HEK293 (cell line): ENCODE measurements at regions not wholly inside any gene's neighbourhood (a gene's known extent, or its start where the extent isn't known, plus 50 kb on each side); places are given as distances from the start of the nearest gene placed in this dataset.

ENCODE experiments used
- CTCF ChIA-PET: fragments of 350-600 bp; formaldehyde crosslinking; extraction: SDS; loops from one replicate; lab custom pipeline; 2021; ENCODE audit warnings: antibody characterized with exemption; lab: Yijun Ruan, JAX
- POLR2A ChIA-PET: fragments of 300-600 bp; formaldehyde crosslinking; extraction: SDS; loops from one replicate; lab custom pipeline; 2020; ENCODE audit warnings: antibody characterized with exemption, inconsistent platforms; lab: Yijun Ruan, JAX
- H3K27ac ChIP-seq: fragments of 200-500 bp; sonication (Bioruptor generic); 2 replicates; pipeline ENCODE4 v1.5.1; 2014; ENCODE audit warnings: low read depth, low read length, control low read depth, inconsistent platforms; ENCODE audit errors: extremely low read depth
- H3K36me3 ChIP-seq, 2 experiments: fragments of 200-500 bp in 1 of 2; sonication (Bioruptor generic) in 1 of 2; 1 replicate in 1 of 2; 2 replicates in 1 of 2; pipeline ENCODE4 v1.5.1; 2014 to 2017; ENCODE audit warnings: inconsistent platforms in 2 of 2, low read length in 2 of 2; ENCODE audit not compliant: control insufficient read depth in 2 of 2, insufficient read depth in 1 of 2
- H3K4me1 ChIP-seq: fragments of 200-500 bp; sonication (Bioruptor generic); 2 replicates; pipeline ENCODE4 v1.5.1; 2014; ENCODE audit warnings: mild to moderate bottlenecking, low read length, inconsistent platforms; ENCODE audit not compliant: control insufficient read depth, insufficient read depth
- H3K4me3 ChIP-seq: 2 replicates; pipeline ENCODE4 v1.5.1; 2011; ENCODE audit warnings: low read depth, mild to moderate bottlenecking, control low read depth, low read length, moderate library complexity
- H3K9me3 ChIP-seq: fragments of 200-500 bp; sonication (Bioruptor generic); 2 replicates; pipeline ENCODE4 v1.5.1; 2014; ENCODE audit warnings: low read depth, low read length, inconsistent platforms; ENCODE audit not compliant: control insufficient read depth, insufficient read depth
- GFI1B ChIP-seq: fragments of 450-650 bp; formaldehyde crosslinking; IDR thresholded peaks from 2 replicates; pipeline ENCODE4 v1.5.1; 2016; ENCODE audit warnings: missing biosample characterization, missing genetic modification characterization
- SCRT1 ChIP-seq: fragments of 450-650 bp; formaldehyde crosslinking; IDR thresholded peaks from 2 replicates; pipeline ENCODE4 v1.5.1; 2016; ENCODE audit warnings: missing biosample characterization, missing genetic modification characterization, borderline replicate concordance
- SP3 ChIP-seq: fragments of 450-650 bp; formaldehyde crosslinking; IDR thresholded peaks from 2 replicates; pipeline ENCODE4 v1.5.1; 2016; ENCODE audit warnings: missing biosample characterization, missing genetic modification characterization
- YY2 ChIP-seq: fragments of 450-650 bp; formaldehyde crosslinking; IDR thresholded peaks from 2 replicates; pipeline ENCODE4 v1.5.1; 2016; ENCODE audit warnings: missing biosample characterization, missing genetic modification characterization
- ZBTB17 ChIP-seq: fragments of 450-650 bp; formaldehyde crosslinking; IDR thresholded peaks from 2 replicates; pipeline ENCODE4 v1.5.1; 2016; ENCODE audit warnings: missing biosample characterization, missing genetic modification characterization
- ZBTB7A ChIP-seq: fragments of 450-650 bp; formaldehyde crosslinking; IDR thresholded peaks from 2 replicates; pipeline ENCODE4 v1.5.1; 2016; ENCODE audit warnings: low read depth, missing biosample characterization, missing genetic modification characterization
- ZEB2 ChIP-seq: fragments of 450-650 bp; formaldehyde crosslinking; IDR thresholded peaks from 2 replicates; pipeline ENCODE4 v1.5.1; 2016; ENCODE audit warnings: missing biosample characterization, missing genetic modification characterization
- ZNF19 ChIP-seq: fragments of 450-650 bp; formaldehyde crosslinking; IDR thresholded peaks from 2 replicates; pipeline ENCODE4; 2016; ENCODE audit warnings: missing biosample characterization, missing genetic modification characterization, low read depth
- ZNF202 ChIP-seq: fragments of 450-650 bp; formaldehyde crosslinking; IDR thresholded peaks from 2 replicates; pipeline ENCODE4 v1.5.1; 2016; ENCODE audit warnings: missing biosample characterization, missing genetic modification characterization, borderline replicate concordance
- ZNF211 ChIP-seq: fragments of 450-650 bp; formaldehyde crosslinking; IDR thresholded peaks from 2 replicates; pipeline ENCODE4 v1.5.1; 2016; ENCODE audit warnings: low read depth, missing biosample characterization, missing genetic modification characterization
- ZNF221 ChIP-seq: fragments of 450-650 bp; formaldehyde crosslinking; IDR thresholded peaks from 2 replicates; pipeline ENCODE4 v1.5.1; 2017; ENCODE audit warnings: missing biosample characterization, missing genetic modification characterization, borderline replicate concordance
- ZNF274 ChIP-seq, 2 experiments: fragments of 200-500 bp in 1 of 2; fragments of 450-650 bp in 1 of 2; sonication (Bioruptor generic) in 1 of 2; formaldehyde crosslinking in 1 of 2; IDR thresholded peaks; 2 replicates each; pipeline versions ENCODE4 v1.5.1 to v1.6.1; 2014 to 2016; ENCODE audit warnings: borderline replicate concordance in 1 of 2, inconsistent platforms in 1 of 2, low read length in 1 of 2, missing biosample characterization in 1 of 2, missing genetic modification characterization in 1 of 2
- ZNF433 ChIP-seq: fragments of 450-650 bp; formaldehyde crosslinking; IDR thresholded peaks from 2 replicates; pipeline ENCODE4 v1.5.1; 2016; ENCODE audit warnings: missing biosample characterization, missing genetic modification characterization, low read depth
- ZNF561 ChIP-seq: fragments of 450-650 bp; IDR thresholded peaks from 2 replicates; pipeline ENCODE4 v1.5.1; 2018; ENCODE audit warnings: missing biosample characterization, missing genetic modification characterization, borderline replicate concordance
- ZNF629 ChIP-seq: fragments of 450-650 bp; formaldehyde crosslinking; IDR thresholded peaks from 2 replicates; pipeline ENCODE4 v1.5.1; 2017; ENCODE audit warnings: missing biosample characterization, missing genetic modification characterization
- ZNF843 ChIP-seq: fragments of 450-650 bp; formaldehyde crosslinking; IDR thresholded peaks from 2 replicates; pipeline ENCODE4 v1.5.1; 2016; ENCODE audit warnings: missing biosample characterization, missing genetic modification characterization
- TF ChIP-seq, protein P1 (sequence below): fragments of 450-650 bp; IDR thresholded peaks from 2 replicates; pipeline ENCODE4 v1.5.1; 2018; ENCODE audit warnings: missing biosample characterization, missing genetic modification characterization
- TF ChIP-seq, protein P2 (sequence below): fragments of 450-650 bp; formaldehyde crosslinking; IDR thresholded peaks from 2 replicates; pipeline ENCODE4 v1.5.1; 2017; ENCODE audit warnings: missing biosample characterization, missing genetic modification characterization
- TF ChIP-seq, protein P3 (sequence below): fragments of 450-650 bp; formaldehyde crosslinking; IDR thresholded peaks from 2 replicates; pipeline ENCODE4 v1.5.1; 2016; ENCODE audit warnings: missing biosample characterization, missing genetic modification characterization
- TF ChIP-seq, protein P4 (sequence below): fragments of 450-650 bp; formaldehyde crosslinking; IDR thresholded peaks from 2 replicates; pipeline ENCODE4 v1.5.1; 2016; ENCODE audit warnings: missing biosample characterization, missing genetic modification characterization, borderline replicate concordance

DNA sequence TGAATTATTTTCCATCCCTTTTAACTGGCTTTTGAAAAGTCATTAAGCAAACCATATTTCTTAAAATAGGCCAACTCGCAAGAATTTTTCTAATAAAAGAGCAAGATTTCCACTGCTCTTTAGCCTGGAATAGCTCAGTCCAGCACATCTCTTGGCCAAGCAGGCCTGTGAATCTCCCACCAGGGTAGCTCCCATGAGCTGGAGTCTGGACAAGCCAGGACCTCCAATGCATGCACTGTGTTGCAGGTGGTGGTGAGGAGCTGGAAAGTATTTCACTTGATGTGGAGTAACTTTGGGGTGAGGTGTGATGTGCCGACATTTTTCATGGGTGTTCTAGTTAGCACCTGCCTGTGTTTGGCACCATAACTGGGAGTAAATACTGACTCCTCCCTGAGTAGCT, 117.3 kb upstream of the TBX20 start (continued):
- TF ChIP-seq, protein P1, sequence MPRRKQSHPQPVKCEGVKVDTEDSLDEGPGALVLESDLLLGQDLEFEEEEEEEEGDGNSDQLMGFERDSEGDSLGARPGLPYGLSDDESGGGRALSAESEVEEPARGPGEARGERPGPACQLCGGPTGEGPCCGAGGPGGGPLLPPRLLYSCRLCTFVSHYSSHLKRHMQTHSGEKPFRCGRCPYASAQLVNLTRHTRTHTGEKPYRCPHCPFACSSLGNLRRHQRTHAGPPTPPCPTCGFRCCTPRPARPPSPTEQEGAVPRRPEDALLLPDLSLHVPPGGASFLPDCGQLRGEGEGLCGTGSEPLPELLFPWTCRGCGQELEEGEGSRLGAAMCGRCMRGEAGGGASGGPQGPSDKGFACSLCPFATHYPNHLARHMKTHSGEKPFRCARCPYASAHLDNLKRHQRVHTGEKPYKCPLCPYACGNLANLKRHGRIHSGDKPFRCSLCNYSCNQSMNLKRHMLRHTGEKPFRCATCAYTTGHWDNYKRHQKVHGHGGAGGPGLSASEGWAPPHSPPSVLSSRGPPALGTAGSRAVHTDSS, result no peak
- TF ChIP-seq SCRT1 (tag by site-specific recombination) (no peak), ZEB2 (no peak), ZNF629 (tag by site-specific recombination) (no peak)

DNA sequence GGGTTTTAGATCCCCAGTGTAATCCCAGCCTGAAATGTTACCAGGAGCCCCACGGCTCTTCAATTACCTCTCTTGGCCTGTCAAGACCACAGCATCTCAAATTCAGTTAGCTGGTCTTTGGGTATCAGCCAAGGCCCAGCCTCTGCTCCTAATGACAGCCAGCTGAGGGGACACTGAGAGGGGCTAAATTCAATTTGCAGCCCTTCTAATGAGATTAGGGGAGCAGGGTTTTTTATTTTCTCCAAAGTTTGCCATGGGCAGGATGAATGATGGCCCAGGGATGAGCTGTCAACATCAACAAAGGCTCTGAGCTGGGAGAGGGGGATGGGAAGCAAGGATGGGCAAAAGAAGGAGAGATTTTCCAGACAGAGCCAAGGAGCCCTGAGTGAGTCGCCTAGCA, 116.8 kb upstream of the TBX20 start:
- H3K9me3 ChIP-seq, result no peaks in the 10 kb centered on the region
- no peak for TF ChIP-seq SP3
- no peak for TF ChIP-seq ZNF561 (tag by site-specific recombination)
- no peak for TF ChIP-seq YY2 (tag by site-specific recombination)
- no peak for TF ChIP-seq ZBTB7A (tag by site-specific recombination)
- TF ChIP-seq, protein P2, sequence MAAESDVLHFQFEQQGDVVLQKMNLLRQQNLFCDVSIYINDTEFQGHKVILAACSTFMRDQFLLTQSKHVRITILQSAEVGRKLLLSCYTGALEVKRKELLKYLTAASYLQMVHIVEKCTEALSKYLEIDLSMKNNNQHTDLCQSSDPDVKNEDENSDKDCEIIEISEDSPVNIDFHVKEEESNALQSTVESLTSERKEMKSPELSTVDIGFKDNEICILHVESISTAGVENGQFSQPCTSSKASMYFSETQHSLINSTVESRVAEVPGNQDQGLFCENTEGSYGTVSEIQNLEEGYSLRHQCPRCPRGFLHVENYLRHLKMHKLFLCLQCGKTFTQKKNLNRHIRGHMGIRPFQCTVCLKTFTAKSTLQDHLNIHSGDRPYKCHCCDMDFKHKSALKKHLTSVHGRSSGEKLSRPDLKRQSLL, result no peak
- no peak for TF ChIP-seq ZNF274 (IDR thresholded peaks at IDR 0.05; ENCODE audit: low read length)
- no peak for TF ChIP-seq ZNF274 (tag by site-specific recombination; IDR thresholded peaks at IDR 0.05; ENCODE audit: borderline replicate concordance)
- no peak for TF ChIP-seq ZNF433 (tag by site-specific recombination)
- TF ChIP-seq, all 188 proteins: peak for 0
- ChIA-PET CTCF (interaction anchor here (0.6 kb wide), 1 partner anchor 212 kb away, joined by 5 read pairs; no protein-coding TSS in a partner anchor), POLR2A (no interaction called here)
- Histone ChIP-seq H3K27ac (no peak overlapping the region), H3K4me3 (no peak overlapping the region), H3K4me1 (no peaks in the 10 kb centered on the region), H3K36me3 (no peaks in the 10 kb centered on the region)

DNA sequence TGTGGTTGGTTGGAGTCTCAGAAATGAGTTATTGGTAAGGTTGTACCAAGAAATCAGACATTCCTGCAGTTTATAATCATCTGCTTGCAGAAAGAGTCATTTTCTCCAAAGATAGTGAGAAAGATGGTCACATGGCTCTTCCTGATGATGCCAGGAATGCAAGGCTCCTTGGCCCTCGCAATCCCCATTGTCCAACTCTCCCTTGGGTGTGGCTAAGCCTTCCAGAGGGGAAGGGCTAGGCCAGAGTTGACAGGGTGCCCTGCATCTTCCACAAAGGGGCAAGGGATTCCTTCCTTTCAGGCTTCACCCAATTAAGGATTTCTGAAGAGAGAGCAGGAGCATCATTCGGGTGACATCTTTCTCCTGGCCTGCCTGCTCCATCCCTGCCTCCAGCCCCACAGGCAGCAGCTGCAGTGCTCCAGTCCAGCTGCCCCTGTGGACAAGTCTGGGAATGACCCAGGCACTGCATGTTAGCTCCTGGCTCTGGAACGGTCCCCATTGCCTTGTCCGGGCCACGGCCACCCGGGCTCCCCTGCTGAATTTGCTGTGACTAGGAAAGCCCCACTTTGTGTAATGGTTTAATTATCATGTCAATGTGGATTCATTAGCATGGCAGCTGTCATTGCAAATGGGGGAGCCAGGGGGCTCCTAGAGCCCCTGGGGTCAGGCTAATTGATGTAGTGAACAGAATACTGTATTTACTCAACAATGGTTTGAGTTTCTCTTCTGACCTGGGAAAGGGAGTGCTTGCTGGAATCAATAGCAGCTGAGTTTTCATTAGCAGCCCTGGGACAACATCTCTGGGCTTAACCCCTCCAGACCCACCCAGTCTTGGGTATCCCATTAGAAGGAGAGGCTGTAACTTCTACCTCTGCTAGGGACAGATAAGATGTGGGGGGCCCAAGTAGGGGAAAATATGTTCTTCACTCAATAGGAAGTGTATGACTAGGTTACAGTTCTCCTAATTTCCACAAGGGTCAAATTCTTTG, 112.6 kb upstream of the TBX20 start:
- TF ChIP-seq, protein P3, sequence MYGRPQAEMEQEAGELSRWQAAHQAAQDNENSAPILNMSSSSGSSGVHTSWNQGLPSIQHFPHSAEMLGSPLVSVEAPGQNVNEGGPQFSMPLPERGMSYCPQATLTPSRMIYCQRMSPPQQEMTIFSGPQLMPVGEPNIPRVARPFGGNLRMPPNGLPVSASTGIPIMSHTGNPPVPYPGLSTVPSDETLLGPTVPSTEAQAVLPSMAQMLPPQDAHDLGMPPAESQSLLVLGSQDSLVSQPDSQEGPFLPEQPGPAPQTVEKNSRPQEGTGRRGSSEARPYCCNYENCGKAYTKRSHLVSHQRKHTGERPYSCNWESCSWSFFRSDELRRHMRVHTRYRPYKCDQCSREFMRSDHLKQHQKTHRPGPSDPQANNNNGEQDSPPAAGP (tag by site-specific recombination), result no peak
- TF ChIP-seq ZBTB17, result no peak
- TF ChIP-seq ZNF19, result no peak
- no peak for TF ChIP-seq GFI1B (tag by site-specific recombination)
- no peak for TF ChIP-seq ZNF211 (tag by site-specific recombination)
- TF ChIP-seq, protein P1, result no peak
- no peak for TF ChIP-seq ZNF202 (tag by site-specific recombination)
- TF ChIP-seq, protein P4, sequence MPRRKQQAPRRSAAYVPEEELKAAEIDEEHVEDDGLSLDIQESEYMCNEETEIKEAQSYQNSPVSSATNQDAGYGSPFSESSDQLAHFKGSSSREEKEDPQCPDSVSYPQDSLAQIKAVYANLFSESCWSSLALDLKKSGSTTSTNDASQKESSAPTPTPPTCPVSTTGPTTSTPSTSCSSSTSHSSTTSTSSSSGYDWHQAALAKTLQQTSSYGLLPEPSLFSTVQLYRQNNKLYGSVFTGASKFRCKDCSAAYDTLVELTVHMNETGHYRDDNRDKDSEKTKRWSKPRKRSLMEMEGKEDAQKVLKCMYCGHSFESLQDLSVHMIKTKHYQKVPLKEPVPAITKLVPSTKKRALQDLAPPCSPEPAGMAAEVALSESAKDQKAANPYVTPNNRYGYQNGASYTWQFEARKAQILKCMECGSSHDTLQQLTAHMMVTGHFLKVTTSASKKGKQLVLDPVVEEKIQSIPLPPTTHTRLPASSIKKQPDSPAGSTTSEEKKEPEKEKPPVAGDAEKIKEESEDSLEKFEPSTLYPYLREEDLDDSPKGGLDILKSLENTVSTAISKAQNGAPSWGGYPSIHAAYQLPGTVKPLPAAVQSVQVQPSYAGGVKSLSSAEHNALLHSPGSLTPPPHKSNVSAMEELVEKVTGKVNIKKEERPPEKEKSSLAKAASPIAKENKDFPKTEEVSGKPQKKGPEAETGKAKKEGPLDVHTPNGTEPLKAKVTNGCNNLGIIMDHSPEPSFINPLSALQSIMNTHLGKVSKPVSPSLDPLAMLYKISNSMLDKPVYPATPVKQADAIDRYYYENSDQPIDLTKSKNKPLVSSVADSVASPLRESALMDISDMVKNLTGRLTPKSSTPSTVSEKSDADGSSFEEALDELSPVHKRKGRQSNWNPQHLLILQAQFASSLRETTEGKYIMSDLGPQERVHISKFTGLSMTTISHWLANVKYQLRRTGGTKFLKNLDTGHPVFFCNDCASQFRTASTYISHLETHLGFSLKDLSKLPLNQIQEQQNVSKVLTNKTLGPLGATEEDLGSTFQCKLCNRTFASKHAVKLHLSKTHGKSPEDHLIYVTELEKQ (tag by site-specific recombination), result no peak
- no peak for TF ChIP-seq ZNF843 (tag by site-specific recombination)
- no peak for TF ChIP-seq ZNF221 (tag by site-specific recombination)
- Histone ChIP-seq H3K4me1 (no peaks in the 10 kb centered on the region), H3K4me3 (no peak overlapping the region), H3K27ac (no peak overlapping the region), H3K36me3 (no peaks in the 10 kb centered on the region), H3K9me3 (no peaks in the 10 kb centered on the region)
- POLR2A ChIA-PET, result no interaction called here
- CTCF ChIA-PET, result no interaction called here
